ENCODE measurements at regions not wholly inside any gene's neighbourhood (a gene's known extent, or its start where the extent isn't known, plus 50 kb on each side); places are given as distances from the start of the nearest gene placed in this dataset.

DNA sequence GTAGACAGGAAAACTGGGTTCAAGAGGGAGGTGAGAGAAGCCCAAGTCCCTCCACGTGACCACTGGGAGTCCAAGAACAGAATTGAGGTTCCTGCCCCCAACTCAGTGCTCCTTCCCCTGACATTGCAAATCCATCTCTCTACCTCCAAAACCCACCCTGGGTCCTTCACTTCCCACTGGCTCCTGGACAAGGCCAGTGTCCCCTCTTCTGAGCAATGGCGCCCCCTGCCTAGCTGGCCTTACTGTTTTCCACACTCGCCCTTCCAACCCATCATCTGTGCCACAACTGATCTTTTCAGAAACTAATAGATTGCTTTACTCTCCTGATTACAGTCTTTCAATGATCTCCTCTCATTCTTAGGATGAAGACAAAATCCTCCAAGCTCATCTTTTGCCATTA, 200.3 kb downstream of the ANKRD60 start:
- Mint-ChIP-seq H3K36me3 (ENCODE audit: low read depth) (no peaks in the 10 kb centered on the region), H3K4me3 (no peak overlapping the region), H3K9me3 (no peaks in the 10 kb centered on the region), H3K27me3 (peaks cover 16% of the 10 kb centered on the region), H3K27ac (no peak overlapping the region), H3K4me1 (ENCODE audit: low read depth) (no peaks in the 10 kb centered on the region)
- intact Hi-C loops (cut with micrococcal nuclease): loop anchor here (2.0 to 5.0 kb wide), 2 partner anchors 373 to 431 kb away; no protein-coding TSS in a partner anchor

DNA sequence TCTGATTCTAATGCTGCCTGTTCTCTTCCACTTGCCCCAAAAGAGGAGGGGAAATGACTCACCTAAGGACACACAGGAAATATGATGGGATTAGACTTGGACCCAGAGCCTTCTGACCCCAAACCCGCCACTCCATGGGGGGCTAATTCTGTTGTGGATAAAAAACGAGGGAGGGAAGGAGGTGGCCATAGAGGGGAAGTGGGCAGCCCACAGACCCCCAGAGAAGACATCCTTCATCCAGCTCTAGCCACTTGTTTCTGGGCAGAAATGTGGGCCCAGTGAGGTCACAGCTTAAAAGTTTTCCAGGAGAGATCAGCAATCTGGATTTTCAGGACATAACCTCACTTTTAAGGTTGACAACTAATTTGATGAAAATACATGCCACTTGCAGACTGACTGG, 202.1 kb downstream of the ANKRD60 start:
- no peaks in the 10 kb centered on the region for H3K9me3 Mint-ChIP-seq
- intact Hi-C loops (cut with micrococcal nuclease): loop anchor here (5.0 kb wide), 1 partner anchor 429 kb away; no protein-coding TSS in a partner anchor
- H3K4me3 Mint-ChIP-seq: no peak overlapping the region
- H3K4me1 Mint-ChIP-seq (ENCODE audit: low read depth): no peaks in the 10 kb centered on the region
- H3K27me3 Mint-ChIP-seq: peaks cover 15% of the 10 kb centered on the region
- no peak overlapping the region for H3K27ac Mint-ChIP-seq
- no peaks in the 10 kb centered on the region for H3K36me3 Mint-ChIP-seq (ENCODE audit: low read depth)

DNA sequence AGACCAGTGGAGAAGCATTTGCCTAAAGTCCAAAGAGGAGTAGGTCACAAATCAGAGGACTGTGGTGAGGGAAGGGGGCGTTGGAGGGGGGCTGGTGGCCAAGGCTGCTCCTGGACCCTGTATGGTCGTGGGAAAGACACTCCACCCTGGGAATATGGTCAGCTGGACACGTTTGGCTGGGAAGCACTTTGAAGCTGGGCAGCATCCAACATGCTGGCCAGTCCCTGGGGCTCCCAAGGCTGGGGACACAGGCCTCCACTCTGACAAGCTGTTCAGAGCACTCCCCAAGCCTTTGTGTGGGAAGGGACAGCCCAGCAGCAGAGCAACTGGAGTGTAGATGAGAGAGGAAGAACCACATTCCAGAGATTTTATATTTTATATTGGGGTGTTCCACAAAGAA, 203.2 kb downstream of the ANKRD60 start:
- Mint-ChIP-seq H3K4me3 (no peak overlapping the region), H3K27ac (no peak overlapping the region), H3K36me3 (ENCODE audit: low read depth) (no peaks in the 10 kb centered on the region), H3K9me3 (no peaks in the 10 kb centered on the region), H3K27me3 (peaks cover 15% of the 10 kb centered on the region), H3K4me1 (ENCODE audit: low read depth) (no peaks in the 10 kb centered on the region)
- intact Hi-C loops (cut with micrococcal nuclease): loop anchor here (5.0 kb wide), 1 partner anchor 428 kb away; no protein-coding TSS in a partner anchor

DNA sequence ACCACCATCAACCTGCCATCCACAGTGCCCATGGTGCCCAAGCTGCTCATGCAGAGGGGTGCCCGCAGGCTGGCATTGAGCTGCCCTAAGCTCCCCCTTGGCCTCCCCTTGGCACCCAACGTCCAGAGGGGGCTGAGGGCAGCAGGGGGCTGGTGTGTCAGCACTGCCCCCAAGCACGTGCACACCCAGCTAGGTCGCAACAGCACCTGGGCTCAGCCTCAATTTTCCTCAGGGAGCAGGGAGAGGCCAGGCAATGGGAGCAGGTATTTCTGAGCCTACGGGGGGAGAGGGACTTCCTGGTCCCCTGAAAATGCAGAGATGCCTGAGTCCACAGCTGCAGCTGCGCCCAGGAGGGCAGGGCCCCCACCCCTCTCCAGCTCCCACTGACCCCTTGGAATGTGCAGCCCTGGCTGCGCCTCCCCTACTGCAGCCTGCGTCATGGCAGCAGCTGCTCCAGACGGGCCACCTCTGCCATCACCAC, 204.2 kb downstream of the ANKRD60 start:
- no peak overlapping the region for H3K27ac Mint-ChIP-seq
- H3K9me3 Mint-ChIP-seq: no peaks in the 10 kb centered on the region
- peaks cover 11% of the 10 kb centered on the region for H3K27me3 Mint-ChIP-seq
- no peaks in the 10 kb centered on the region for H3K4me1 Mint-ChIP-seq (ENCODE audit: low read depth)
- no peak overlapping the region for H3K4me3 Mint-ChIP-seq
- intact Hi-C loops (cut with micrococcal nuclease): no loop called here
- H3K36me3 Mint-ChIP-seq (ENCODE audit: low read depth): no peaks in the 10 kb centered on the region

DNA sequence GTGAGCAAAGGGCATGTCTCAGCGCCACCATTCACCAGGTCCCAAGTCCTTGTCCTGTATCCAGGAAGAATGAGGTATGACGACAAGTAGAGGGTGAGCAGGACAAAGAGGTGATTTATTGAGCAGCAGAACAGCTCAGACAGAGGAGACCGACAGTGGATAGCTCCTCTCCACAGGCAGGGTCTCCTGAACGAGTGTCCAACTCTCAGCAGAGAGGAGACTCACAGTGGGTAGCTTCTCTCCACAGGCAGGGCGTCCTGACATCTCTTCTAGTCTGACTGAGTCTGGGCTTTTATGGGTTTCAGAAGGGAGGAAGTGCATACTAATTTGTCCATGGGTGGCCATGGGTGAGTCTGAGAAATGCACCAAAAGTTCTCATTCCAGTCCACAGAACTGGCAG, 204.7 kb downstream of the ANKRD60 start:
- intact Hi-C loops (cut with micrococcal nuclease): no loop called here
- Mint-ChIP-seq H3K4me3 (no peak overlapping the region), H3K9me3 (no peaks in the 10 kb centered on the region), H3K36me3 (ENCODE audit: low read depth) (no peaks in the 10 kb centered on the region), H3K4me1 (ENCODE audit: low read depth) (no peaks in the 10 kb centered on the region), H3K27ac (no peak overlapping the region), H3K27me3 (peaks cover 10% of the 10 kb centered on the region)

DNA sequence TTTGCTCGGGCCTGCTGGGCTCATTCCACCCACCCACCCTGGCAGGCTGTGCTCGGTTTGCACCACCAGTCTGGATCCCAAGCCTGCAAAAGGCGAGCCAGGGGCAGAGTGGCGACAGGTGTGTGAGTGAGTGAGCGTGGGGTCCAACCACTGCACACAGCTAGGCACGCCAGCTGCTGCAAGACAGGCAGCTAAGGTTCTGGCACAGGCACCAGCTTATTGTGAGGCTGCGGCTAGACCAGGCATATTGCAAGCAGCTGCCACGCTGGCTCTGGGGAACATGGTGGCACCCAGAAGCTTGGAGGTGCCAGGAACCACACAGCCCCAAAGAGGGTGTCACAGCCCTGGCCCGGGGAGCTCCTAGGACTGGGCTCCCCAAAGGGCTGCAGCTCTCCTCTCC, 205.1 kb downstream of the ANKRD60 start:
- H3K27ac Mint-ChIP-seq: no peak overlapping the region
- no peaks in the 10 kb centered on the region for H3K36me3 Mint-ChIP-seq (ENCODE audit: low read depth)
- H3K27me3 Mint-ChIP-seq: peaks cover 6% of the 10 kb centered on the region
- intact Hi-C loops (cut with micrococcal nuclease): no loop called here
- no peaks in the 10 kb centered on the region for H3K9me3 Mint-ChIP-seq
- H3K4me1 Mint-ChIP-seq (ENCODE audit: low read depth): no peaks in the 10 kb centered on the region
- no peak overlapping the region for H3K4me3 Mint-ChIP-seq

DNA sequence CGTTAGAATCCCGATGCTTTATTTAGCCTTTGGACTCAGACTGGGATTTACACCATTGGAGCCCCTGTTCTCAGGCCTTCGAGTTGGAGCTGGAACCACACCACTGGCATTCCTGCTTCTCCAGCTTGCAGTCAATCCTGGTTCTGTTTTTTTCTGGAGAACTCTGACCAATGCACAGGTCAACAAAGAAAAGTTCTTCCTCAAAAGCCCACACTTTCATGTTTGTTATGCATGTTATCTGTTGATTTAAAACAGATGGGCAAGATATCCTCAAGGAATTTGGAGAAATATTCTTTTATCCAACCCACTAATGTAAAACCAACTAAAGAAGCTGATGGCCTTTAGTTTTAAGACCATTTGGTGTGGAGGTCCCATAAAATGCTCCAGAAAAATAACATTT, 205.7 kb downstream of the ANKRD60 start:
- no peaks in the 10 kb centered on the region for H3K4me1 Mint-ChIP-seq (ENCODE audit: low read depth)
- H3K36me3 Mint-ChIP-seq (ENCODE audit: low read depth): no peaks in the 10 kb centered on the region
- H3K4me3 Mint-ChIP-seq: no peak overlapping the region
- peaks cover 4% of the 10 kb centered on the region for H3K27me3 Mint-ChIP-seq
- H3K9me3 Mint-ChIP-seq: no peaks in the 10 kb centered on the region
- no peak overlapping the region for H3K27ac Mint-ChIP-seq
- intact Hi-C loops (cut with micrococcal nuclease): no loop called here

DNA sequence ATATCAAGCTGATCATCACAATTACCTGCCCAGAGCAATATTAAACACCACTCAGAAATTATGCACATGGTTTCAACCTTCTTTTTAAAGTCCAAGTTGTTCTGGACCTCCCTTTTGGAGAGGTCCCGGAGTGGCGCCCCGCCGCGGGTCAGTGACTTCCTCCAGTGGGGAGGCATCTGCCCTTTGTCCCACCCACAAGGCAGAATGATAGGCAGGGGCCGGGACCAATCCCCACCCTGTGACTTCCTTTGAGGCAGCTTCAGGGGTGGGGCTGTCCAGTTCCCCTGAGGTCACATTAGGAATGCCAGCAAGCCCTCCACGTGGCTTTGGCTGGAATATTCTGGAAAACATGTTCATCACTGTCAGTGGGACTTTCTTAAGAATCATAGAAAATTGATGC, 207.0 kb downstream of the ANKRD60 start:
- intact Hi-C loops (cut with micrococcal nuclease): no loop called here
- Mint-ChIP-seq H3K4me1 (ENCODE audit: low read depth) (no peaks in the 10 kb centered on the region), H3K27ac (no peak overlapping the region), H3K9me3 (no peaks in the 10 kb centered on the region), H3K4me3 (no peak overlapping the region), H3K27me3 (peaks cover 4% of the 10 kb centered on the region), H3K36me3 (ENCODE audit: low read depth) (no peaks in the 10 kb centered on the region)

DNA sequence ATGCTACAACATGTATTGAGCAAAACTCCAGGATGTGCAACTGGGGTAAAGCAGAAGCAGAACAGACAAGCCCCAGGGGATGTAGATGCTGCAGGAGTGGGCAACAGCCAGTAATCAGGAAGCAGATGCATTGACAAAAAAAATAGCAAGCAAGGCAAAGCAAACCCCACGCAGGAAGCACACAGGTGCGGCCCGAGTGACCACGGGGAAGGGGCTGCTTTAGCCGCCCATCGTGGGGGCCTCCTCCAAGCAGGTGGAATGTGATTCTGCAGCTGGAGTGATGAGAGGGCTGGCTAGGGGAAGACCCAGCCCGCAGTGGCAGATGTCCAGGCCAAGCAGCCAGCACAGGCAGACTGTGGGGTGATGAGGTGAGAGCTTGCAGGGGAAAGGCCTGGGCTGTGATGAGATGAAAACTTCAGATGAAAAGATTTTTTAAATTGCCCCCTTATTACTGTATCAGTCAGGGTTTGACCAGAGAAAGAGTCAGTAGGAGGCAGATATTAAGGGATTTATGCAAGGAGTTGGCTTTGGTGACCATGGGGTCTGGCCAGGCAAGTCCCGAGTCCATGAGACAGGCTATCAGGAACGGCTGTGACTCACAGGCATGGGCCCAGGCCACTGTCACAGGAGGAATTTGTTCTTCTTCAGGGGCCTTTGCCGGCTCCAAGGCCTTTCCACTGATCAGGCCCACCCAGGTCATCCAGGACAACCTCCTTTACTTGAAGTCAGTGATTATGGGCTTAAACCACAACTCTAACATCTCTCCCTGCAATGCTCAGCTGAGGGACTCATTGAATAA, 207.6 kb downstream of the ANKRD60 start:
- Mint-ChIP-seq H3K4me3 (no peak overlapping the region), H3K27me3 (peaks cover 4% of the 10 kb centered on the region), H3K36me3 (ENCODE audit: low read depth) (no peaks in the 10 kb centered on the region), H3K4me1 (ENCODE audit: low read depth) (no peaks in the 10 kb centered on the region), H3K9me3 (no peaks in the 10 kb centered on the region), H3K27ac (no peak overlapping the region)
- intact Hi-C loops (cut with micrococcal nuclease): no loop called here

DNA sequence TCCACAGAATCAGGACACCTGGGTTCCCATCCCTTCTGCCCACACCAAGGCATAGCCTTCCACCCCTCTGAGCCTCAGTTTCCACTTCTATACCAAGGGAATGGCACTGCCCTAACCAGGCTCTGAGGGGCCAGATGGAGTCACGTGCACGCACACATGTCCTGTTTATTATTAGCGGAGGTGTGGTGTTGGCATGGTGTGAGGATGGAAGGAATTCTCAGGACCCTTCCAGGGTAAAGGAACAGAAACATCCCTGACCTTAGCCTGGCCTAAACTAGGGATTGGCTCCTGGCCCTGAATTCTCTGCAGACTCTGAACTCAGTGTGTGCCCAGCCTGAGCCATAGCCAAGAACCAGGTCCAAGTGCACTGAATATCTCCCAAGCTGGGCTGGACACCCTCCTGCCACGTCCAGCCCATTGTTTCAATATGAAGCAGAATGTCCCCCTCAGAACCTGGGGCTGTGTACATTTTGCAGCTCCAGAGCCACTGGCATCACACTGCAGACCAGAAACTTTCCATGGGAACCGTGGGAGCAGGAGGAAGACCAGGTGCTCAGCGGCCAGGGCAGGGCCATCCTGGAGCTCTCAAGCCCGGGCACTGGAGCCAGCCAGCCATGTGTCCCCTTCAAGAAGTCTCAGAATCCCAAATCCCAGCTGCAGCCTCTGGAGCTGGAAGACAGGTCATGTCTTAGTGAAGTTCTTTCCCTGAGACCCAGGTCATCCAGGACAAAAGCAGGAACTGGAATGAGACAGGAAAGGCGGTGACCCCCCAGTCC, 208.4 kb downstream of the ANKRD60 start:
- Mint-ChIP-seq H3K36me3 (ENCODE audit: low read depth) (no peaks in the 10 kb centered on the region), H3K4me1 (ENCODE audit: low read depth) (no peaks in the 10 kb centered on the region), H3K27ac (no peak overlapping the region), H3K27me3 (peaks cover 4% of the 10 kb centered on the region), H3K4me3 (no peak overlapping the region), H3K9me3 (no peaks in the 10 kb centered on the region)
- intact Hi-C loops (cut with micrococcal nuclease): no loop called here

DNA sequence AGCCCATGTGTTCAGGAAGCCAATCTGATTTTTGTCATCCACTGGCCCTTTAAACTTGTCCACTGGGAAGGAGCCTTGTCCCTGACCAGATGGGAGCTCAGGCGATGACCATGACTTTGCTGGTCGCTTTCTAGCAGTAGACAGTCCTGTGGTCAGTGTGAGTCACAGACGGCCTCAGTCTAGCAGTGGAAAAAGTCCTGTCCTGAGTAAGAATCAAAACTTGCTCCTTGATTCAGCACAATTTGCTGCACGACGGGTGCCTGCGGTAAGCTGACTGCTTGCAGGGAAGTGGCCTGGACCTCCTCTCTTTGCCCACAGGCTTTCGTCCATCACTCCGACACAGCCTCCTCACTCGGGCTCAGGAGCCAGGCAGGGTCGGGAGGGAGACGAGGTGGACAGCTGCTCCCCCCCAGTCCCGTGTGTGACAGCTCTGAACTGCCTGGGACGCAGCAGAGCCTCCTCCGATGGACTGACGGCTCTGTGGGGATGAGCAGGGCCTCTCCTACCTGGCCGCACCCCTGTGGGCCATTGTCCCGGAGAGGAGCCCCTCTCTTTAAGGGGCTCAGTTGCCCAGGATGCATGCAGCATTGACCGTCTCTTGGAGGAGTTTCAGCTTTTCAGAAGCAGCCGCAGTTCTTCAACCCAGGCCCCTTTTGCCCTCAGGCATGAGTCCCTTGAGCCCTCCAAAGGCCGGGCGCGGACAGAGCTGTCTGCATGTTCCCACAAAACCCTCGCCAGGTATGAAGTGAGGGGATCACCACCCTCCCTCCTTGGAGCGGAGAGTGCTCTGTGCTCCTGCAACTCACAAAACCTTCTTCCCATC, 209.2 kb downstream of the ANKRD60 start:
- H3K4me3 Mint-ChIP-seq: no peak overlapping the region
- no peak overlapping the region for H3K27ac Mint-ChIP-seq
- H3K36me3 Mint-ChIP-seq (ENCODE audit: low read depth): no peaks in the 10 kb centered on the region
- no peaks in the 10 kb centered on the region for H3K9me3 Mint-ChIP-seq
- peaks cover 8% of the 10 kb centered on the region for H3K27me3 Mint-ChIP-seq
- intact Hi-C loops (cut with micrococcal nuclease): no loop called here
- H3K4me1 Mint-ChIP-seq (ENCODE audit: low read depth): no peaks in the 10 kb centered on the region

DNA sequence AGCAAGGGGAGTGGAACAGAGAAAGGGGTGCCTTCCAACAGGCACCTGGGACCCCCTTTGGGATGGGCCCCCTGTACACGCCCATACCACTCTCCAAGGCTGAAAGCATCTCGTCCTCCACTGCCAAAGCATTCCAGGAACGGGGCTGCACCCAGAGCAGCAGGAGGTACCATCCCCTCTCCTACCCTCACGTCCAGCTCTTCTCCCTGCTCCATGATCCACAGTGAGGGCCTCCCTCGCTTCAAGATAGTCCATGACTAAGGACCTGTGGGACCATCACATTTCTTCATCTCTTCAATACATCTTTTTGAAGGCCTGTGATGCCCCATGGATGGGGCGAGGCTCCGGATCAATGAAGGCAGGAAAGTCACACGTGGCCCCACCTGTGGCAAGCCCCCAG, 209.9 kb downstream of the ANKRD60 start:
- no peaks in the 10 kb centered on the region for H3K9me3 Mint-ChIP-seq
- no peaks in the 10 kb centered on the region for H3K36me3 Mint-ChIP-seq (ENCODE audit: low read depth)
- no peak overlapping the region for H3K4me3 Mint-ChIP-seq
- peaks cover 8% of the 10 kb centered on the region for H3K27me3 Mint-ChIP-seq
- no peaks in the 10 kb centered on the region for H3K4me1 Mint-ChIP-seq (ENCODE audit: low read depth)
- intact Hi-C loops (cut with micrococcal nuclease): no loop called here
- H3K27ac Mint-ChIP-seq: no peak overlapping the region

DNA sequence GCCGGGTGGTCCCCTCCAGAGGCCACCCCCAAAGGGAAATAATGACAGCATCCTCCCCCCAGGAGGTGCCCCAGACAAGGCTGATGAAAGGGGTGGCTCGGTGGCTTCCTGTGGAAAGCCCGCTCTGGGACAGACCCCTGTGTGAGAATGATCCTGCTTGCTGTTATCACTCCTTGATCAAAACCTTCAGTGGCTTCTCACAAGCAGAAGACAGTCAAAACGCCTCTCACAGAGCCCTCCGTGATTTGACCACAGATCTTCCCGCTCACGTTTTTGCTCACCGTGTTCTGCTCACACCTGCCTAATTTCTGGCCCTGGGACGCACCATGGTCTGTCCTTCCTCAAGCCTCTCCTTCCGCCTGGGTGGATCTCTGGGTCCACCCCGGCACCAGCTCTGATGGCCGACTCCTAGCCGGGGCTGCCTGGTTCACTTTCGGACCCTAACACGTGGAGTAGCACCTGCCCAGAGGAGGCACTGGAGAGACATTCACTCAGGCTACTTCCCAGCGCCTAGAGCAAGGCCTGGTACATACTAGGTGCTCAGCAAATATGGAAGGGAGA, 210.4 kb downstream of the ANKRD60 start:
- H3K9me3 Mint-ChIP-seq: no peaks in the 10 kb centered on the region
- H3K27me3 Mint-ChIP-seq: peaks cover 8% of the 10 kb centered on the region
- intact Hi-C loops (cut with micrococcal nuclease): no loop called here
- no peak overlapping the region for H3K4me3 Mint-ChIP-seq
- no peak overlapping the region for H3K27ac Mint-ChIP-seq
- H3K4me1 Mint-ChIP-seq (ENCODE audit: low read depth): no peaks in the 10 kb centered on the region
- no peaks in the 10 kb centered on the region for H3K36me3 Mint-ChIP-seq (ENCODE audit: low read depth)

Measured in dendritic cell treated with granulocyte-macrophage colony-stimulating factor and Interleukin-4, amounts not matched to agents 40 ng/mL and 50 ng/mL, for 4 days (primary cell).